ENCODE measurements at regions not wholly inside any gene's neighbourhood (a gene's known extent, or its start where the extent isn't known, plus 50 kb on each side); places are given as distances from the start of the nearest gene placed in this dataset.

DNA sequence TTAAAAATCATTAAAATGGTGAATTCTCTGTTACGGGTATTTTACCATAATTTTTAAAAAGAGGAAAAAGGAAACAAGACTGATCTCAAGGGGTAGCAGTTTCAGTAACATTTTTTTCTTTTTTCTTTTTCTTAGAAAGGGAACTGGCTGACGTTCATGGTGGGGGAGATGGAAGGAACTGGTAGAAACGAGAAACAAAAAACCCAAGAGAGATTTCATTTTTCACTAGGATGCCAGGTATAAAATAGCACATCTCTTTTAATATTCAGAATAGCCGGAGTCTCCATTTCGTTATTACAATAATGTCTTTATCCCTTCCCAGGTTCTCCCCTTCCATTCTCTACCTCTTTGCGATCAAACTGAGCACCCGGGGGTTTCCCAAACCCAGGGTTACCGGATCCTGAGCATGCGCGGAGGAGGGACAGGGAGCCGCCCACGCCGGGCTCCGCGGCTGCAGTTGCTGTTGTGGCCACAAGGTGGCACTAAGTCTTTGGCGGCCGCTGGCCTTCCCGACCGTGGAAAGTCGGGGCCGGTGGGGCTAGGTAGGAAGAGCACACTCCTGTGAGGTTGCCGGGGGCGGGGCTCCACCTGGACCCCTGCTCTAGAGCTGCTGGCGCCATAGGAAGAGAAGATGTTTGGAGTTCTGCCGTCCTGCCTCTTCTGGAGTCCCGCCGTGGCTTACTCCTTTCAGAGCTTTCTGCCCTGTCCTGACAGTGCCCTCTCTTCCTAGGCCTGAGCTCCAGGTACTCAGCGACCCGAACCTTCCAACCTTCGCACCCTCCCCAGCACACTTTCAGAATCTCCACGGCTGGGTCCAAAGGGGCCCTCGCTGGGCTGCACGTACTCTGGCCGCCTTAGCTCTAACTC lies 146.8 kb downstream of the SH3BGRL2 start:
- no peaks in the 10 kb centered on the region for H3K36me3 ChIP-seq

DNA sequence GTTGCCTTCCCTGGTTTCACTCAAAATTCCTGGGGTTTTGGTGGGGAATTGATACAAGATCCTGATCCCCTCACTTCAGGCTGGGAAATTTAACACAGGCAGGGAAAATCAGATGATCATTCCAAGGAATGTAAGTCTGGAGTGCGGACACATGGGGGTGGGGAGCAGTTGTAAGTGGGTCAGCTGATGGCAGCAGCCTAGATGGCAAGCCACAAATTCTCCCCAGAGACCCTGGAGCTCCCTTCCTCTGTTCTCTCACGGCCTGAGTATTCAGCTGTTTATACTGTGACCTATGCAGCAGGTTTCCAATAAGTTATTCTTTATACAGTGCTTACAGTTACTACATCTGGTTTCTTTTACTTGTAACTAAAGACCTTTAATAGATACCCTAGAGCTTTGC lies 144.9 kb downstream of the SH3BGRL2 start:
- TF ChIP-seq, protein P1, sequence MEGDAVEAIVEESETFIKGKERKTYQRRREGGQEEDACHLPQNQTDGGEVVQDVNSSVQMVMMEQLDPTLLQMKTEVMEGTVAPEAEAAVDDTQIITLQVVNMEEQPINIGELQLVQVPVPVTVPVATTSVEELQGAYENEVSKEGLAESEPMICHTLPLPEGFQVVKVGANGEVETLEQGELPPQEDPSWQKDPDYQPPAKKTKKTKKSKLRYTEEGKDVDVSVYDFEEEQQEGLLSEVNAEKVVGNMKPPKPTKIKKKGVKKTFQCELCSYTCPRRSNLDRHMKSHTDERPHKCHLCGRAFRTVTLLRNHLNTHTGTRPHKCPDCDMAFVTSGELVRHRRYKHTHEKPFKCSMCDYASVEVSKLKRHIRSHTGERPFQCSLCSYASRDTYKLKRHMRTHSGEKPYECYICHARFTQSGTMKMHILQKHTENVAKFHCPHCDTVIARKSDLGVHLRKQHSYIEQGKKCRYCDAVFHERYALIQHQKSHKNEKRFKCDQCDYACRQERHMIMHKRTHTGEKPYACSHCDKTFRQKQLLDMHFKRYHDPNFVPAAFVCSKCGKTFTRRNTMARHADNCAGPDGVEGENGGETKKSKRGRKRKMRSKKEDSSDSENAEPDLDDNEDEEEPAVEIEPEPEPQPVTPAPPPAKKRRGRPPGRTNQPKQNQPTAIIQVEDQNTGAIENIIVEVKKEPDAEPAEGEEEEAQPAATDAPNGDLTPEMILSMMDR (IDR thresholded peaks at IDR 0.05): no peak
- TF ChIP-seq POLR2A (IDR thresholded peaks at IDR 0.05): no peak
- H3K27me3 ChIP-seq: no peaks in the 10 kb centered on the region
- intact Hi-C loops (cut with DNase I; ENCODE audit: low total_unique reads): no loop called here

More for the DNA sequence above, 146.8 kb downstream of the SH3BGRL2 start:
- Histone ChIP-seq H3K9me3 (no peaks in the 10 kb centered on the region), H3K4me1 (no peaks in the 10 kb centered on the region), H3K4me3 (peak overlapping the region in 1 of 2 donors; percentile 7), H3K27me3 (no peaks in the 10 kb centered on the region), H3K27ac (no peak overlapping the region)
- TF ChIP-seq, protein P1 (IDR thresholded peaks at IDR 0.05): peak; percentile 69 to 87 (median 80)
- TF ChIP-seq POLR2A (IDR thresholded peaks at IDR 0.05): no peak
- intact Hi-C loops (cut with DNase I; ENCODE audit: low total_unique reads): no loop called here
- DNase-seq: peak; percentile 40 to 77

DNA sequence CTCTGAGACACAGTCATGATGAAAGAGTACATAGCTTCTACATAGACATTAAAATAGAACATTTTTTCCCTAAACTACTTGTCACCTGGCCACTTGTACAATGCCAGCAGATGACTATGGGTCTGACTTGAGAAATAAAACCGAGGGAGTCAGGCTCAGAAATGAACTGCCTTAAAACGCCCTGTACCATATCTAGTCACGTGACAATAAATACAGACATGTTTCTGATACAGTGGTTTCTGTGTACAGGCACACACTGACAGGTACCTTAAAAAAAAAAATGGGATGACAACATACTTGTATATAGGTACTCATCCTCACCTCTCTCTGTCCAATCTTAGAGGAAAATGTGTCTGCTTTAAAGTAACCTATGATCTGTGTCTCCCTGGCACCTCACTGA lies 144.1 kb downstream of the SH3BGRL2 start:
- Histone ChIP-seq H3K9me3 (no peaks in the 10 kb centered on the region), H3K27me3 (no peaks in the 10 kb centered on the region), H3K36me3 (no peaks in the 10 kb centered on the region), H3K4me3 (no peak overlapping the region), H3K4me1 (no peaks in the 10 kb centered on the region), H3K27ac (no peak overlapping the region)
- TF ChIP-seq, protein P1 (IDR thresholded peaks at IDR 0.05): no peak
- no peak for TF ChIP-seq POLR2A (IDR thresholded peaks at IDR 0.05)
- DNase-seq: no peak
- intact Hi-C loops (cut with DNase I; ENCODE audit: low total_unique reads): no loop called here

More for the DNA sequence above, 144.9 kb downstream of the SH3BGRL2 start:
- no peaks in the 10 kb centered on the region for H3K4me1 ChIP-seq
- no peaks in the 10 kb centered on the region for H3K9me3 ChIP-seq
- H3K36me3 ChIP-seq: no peaks in the 10 kb centered on the region
- DNase-seq: no peak
- no peak overlapping the region for H3K27ac ChIP-seq
- H3K4me3 ChIP-seq: no peak overlapping the region

DNA sequence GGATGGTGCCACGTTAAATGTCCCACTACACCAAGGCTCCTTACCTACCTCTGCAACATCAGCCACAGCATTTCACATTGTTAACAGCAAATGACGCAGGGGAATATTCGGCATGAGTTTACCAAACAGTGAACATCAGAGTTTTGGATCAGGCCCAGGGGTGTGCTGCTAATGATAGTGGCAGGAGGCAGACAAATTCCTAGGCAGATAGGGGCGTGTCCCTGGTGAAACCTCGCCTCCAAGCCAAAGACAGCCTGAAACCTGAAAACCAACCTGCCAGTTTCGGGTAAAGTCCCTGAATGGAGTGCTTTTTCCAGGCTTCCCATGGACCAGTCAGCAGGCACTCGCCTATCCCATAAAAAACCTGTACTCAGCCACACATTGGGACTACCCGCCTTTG lies 133.6 kb downstream of the SH3BGRL2 start:
- no peak for DNase-seq
- H3K9me3 ChIP-seq: no peaks in the 10 kb centered on the region
- H3K4me3 ChIP-seq: no peak overlapping the region
- H3K27ac ChIP-seq: no peak overlapping the region
- intact Hi-C loops (cut with DNase I; ENCODE audit: low total_unique reads): no loop called here
- H3K4me1 ChIP-seq: no peaks in the 10 kb centered on the region
- H3K27me3 ChIP-seq: no peaks in the 10 kb centered on the region
- no peak for TF ChIP-seq POLR2A (IDR thresholded peaks at IDR 0.05)
- TF ChIP-seq, protein P1 (IDR thresholded peaks at IDR 0.05): no peak
- no peaks in the 10 kb centered on the region for H3K36me3 ChIP-seq

DNA sequence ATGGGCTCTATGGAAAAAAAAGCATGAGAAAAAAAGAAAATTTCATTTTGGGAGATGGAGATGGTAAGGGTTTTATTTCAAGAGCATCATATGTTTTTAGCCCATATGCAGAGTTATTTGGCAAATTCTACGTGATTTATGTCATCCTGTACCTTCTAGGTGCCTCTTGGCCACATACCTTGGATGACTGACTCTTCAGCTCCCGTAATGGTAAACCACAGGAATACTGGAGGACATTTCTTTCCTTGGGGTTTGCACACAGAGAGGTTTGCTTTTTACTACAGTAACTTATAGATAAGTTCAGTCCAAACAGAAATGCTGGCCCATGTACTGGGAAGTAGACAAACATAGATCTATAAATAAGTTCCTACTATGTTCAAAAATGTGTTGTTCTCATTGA lies 132.2 kb downstream of the SH3BGRL2 start:
- Histone ChIP-seq H3K4me3 (no peak overlapping the region), H3K27ac (no peak overlapping the region), H3K36me3 (no peaks in the 10 kb centered on the region), H3K27me3 (no peaks in the 10 kb centered on the region), H3K4me1 (no peaks in the 10 kb centered on the region), H3K9me3 (no peaks in the 10 kb centered on the region)
- no peak for DNase-seq
- TF ChIP-seq, protein P1 (IDR thresholded peaks at IDR 0.05): no peak
- no peak for TF ChIP-seq POLR2A (IDR thresholded peaks at IDR 0.05)
- intact Hi-C loops (cut with DNase I; ENCODE audit: low total_unique reads): no loop called here
